H1 (cell line): ENCODE measurements at regions not wholly inside any gene's neighbourhood (a gene's known extent, or its start where the extent isn't known, plus 50 kb on each side); places are given as distances from the start of the nearest gene placed in this dataset.

Source experiments
- RAD21 ChIP-seq, 2 experiments: IDR thresholded peaks in 1 of 2; conservative IDR thresholded peaks in 1 of 2; 2 replicates each; pipeline ENCODE4 v1.6.1; 2011; ENCODE audit warnings: low read depth in 2 of 2, low read length in 2 of 2, improper control_type of control experiment in 1 of 2, inconsistent platforms in 1 of 2, mild to moderate bottlenecking in 1 of 2, moderate library complexity in 1 of 2

- TF ChIP-seq RAD21 (IDR thresholded peaks at IDR 0.05 in 1 of 2, conservative IDR thresholded peaks at IDR 0.05 in 1 of 2; ENCODE audit: low read depth in 2 of 2, low read length in 2 of 2): peak in 1 of 2 experiments; percentile 29; a peak in 1 of 4 replicates
These were observed 324.1 kb downstream of the HAPSTR1 start (continued) for GRCh38 chr16:9415545-9415944.
